Stimulated activated CD8-positive, alpha-beta memory T cell treated with anti-CD3 and anti-CD28 coated beads, Interleukin-12 subunit alpha, Interleukin-12 subunit beta, amount 100 ng/mL, for 24 hours (primary cell): ENCODE measurements at regions not wholly inside any gene's neighbourhood (a gene's known extent, or its start where the extent isn't known, plus 50 kb on each side); places are given as distances from the start of the nearest gene placed in this dataset.

Source experiments
- DNase-seq: peaks from one replicate; pipeline ENCODE4 v3.0.0-alpha.2; 2020; ENCODE audit errors: extremely low read depth

DNA sequence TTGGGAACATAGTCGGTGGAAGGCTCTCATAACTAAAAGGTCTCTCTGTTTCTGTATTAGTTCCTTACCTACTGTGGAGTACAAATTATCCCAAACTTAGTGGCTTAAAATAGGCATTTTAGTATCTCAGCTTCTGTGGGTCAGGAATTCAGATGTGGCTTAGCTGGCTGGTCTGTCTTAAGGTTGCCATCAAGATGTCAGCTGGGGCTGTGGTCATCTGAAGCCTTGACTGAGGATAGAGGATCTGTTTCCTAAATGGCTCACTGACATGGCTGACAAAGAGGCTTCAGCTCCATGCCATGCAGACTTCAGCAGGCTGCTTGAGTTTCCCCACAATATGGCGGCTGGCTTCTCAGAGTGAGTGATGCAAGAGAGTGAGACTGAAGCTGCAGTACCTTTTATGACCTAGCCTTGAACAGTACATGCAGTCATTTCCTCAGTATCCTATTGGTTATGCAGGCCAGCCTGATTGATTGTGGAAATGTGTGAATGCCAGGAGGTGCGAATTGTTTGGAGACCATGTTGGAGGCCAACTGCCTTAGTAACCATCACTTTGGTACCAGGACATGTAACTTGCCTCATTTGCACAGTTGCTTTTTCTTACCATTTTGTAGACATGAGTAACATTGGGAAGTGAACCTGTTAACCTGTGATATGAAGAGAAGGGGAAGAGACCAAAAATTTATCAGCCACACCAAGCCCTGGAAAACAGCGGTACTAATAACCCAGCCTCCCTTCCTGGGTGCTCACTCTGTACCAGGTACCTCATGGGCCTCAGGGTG, 152.8 kb upstream of the IER5L start:
- DNase-seq: no peak

DNA sequence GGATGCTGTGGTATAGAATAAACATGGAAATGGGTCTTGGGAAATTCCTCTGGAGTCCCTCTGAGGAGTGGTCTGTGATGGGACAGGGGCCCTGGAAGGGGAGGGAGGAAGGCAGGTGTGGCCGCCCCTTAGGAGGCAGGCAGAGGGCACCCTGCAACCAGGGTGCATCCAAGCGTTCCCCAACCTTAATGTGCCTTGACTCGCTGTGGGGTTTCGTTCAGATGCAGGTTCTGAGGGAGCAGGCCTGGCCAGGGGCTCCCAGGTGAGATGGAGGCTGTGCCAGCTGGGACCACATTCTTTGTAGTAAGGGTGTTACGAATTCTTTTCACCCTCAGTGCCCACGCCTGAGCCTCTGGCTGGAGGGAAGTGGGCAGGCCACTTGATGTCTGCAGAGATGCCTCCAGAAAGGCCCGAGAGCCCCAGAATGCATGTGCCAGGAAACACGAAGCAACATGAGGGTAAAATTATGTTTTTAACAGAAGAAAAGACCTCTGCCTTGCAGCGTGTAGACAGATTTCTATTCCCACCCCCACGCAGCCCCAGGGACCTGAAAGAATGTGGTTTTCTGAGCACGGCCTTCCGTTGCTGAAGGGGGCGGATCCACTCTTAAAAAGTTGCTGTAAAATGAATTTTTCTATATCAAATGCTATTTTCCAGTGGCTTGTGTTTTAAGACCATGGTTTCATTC, 150.4 kb upstream of the IER5L start:
- no peak for DNase-seq

GRCh38 chr9:129327552-129328328, 149.7 kb upstream of the IER5L start:
- DNase-seq: no peak

- no peak for DNase-seq
Measured at GRCh38 chr9:129326061-129327005, 148.3 kb upstream of the IER5L start.

GRCh38 chr9:129324808-129325502, 146.9 kb upstream of the IER5L start:
- DNase-seq: no peak

DNA sequence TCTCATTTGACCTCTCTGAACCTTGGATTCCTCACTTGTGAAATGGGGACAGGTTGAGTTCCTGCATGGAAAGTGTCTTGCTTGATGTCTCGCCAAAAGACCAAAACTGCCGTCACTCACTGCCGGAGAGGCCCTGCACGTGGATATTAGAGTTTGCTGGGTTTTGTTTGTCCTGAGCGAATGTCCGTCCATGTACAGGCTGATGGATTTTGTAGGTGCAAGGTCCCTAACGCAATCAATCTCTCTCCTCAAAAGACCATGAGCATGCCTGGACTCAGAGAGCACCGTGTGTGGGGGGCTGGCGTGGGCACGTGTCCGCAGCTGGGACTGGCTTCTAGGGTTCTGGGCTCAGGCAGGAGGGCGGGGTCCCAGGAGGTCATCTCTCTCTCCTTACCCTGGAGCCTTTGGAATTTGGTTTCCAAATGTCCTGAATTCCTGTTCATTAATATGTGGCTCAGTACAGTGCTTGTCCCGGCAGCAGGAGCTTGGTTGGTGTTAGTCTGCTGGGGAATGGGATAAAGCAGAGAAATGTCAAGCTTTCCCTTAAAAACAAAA, 146.0 kb upstream of the IER5L start:
- no peak for DNase-seq

DNA sequence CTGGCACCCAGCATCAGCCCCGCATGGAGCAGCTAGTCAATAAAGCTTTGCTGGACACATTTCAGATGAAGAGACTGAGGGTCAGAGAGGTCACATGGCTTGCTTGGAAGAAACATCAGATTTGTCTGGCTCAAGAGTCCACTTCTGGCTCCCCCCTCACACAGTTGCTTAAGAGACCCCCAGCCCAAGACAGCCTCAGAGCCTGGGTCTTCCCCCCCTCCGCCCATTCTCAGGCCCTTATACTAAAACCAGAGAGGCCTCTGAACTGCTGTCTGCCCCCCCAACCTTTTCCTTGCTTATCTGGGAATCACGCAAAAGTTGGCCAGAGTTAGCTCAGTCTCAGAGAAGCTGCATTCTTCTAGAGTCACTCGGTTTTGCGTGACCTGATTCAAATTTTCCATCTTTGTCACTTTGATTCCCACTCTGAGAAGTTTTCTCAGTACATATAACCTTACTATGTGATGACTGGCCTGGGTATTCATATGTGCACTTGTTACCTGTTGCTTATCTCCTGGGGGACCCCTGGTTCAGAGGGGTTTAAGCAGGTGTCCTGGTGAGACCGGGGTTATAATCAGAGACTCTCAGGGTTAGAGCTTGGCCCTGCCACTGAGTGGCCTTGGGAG, 145.4 kb upstream of the IER5L start:
- DNase-seq: no peak

GRCh38 chr9:129322641-129323375, 144.7 kb upstream of the IER5L start:
- no peak for DNase-seq

- DNase-seq: no peak
Measured at GRCh38 chr9:129322022-129322621, 144.1 kb upstream of the IER5L start.

GRCh38 chr9:129321286-129322021, 143.4 kb upstream of the IER5L start:
- no peak for DNase-seq

DNA sequence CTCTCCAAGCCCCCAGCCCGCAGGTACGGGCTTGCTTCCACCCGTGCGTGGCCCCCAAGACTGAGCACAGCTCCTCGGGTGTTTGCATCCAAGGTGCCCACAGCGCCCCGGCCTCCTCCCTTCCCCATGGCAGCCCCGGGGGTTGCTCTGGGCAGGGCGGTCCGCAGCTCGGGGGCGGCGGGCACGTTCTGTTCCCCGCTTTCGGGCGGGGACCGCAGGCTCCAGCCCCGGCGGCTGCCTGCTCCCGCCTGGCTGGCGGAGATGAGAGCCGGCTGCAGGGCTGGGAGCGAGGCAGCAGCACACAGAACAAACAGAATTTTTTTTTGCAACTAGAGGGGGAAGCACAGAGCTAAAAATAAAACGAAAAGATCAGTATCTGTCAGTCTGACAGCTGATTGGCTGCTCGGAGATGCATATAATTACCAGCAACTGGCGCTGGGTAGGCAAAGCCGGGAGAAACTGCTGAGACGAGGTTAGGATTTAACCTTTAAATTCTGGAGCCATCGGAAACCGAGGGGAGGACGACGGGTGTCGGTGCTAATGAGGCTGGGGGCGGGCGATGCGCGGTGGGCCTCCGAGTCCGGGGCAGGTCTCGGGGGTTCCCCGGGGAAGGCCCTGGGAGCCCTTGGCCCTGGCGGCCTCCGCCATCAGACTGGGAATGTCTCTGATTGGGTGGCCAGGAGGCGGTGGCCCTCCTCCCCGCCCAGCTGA, 142.7 kb upstream of the IER5L start:
- no peak for DNase-seq

DNA sequence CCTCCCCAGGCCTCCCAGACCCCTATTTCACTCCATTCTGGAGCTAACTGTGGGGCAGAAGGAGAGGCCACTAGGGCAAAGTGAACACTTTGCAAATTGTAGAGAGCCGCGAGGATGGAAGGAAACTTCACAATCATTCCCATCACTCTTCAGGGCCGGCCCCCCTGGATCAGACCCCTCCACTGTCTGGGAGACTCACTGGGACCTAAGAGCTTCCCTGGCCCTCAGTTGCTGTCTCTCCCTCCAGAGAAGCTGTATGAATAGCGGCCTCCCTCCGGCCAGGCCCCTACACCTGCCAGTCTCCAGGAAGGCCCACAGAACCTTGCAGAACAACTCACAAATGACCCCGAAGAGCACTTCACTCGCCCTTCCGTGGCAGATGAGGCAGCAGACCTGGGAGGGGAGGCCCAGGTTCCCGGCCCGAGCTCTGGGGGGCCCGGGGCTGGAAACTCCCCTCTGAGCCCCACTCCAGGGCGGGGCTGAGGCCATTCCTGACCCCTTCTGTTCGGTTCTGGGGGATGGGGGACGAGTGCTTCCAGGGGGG, 141.9 kb upstream of the IER5L start:
- no peak for DNase-seq

GRCh38 chr9:129319076-129319937, 141.2 kb upstream of the IER5L start:
- no peak for DNase-seq

GRCh38 chr9:129318121-129319075, 140.3 kb upstream of the IER5L start:
- DNase-seq: no peak
